GM18868 (cell line): ENCODE measurements at regions not wholly inside any gene's neighbourhood (a gene's known extent, or its start where the extent isn't known, plus 50 kb on each side); places are given as distances from the start of the nearest gene placed in this dataset.
"Not testable (repeated sequence)": the region's sequence is repeated elsewhere in the genome, so short reads cannot be mapped to it uniquely, and the experiment has no call there.

Experiments
- ATAC-seq: cut with Tn5 transposase; IDR thresholded peaks from one replicate; pipeline ENCODE4 v1.9.1; 2021; ENCODE audit warnings: mild to moderate bottlenecking, moderate library complexity; ENCODE audit not compliant: unreplicated experiment

- ATAC-seq: no peak
Measured at GRCh38 chr5:117380316-117380715, 805.7 kb upstream of the SEMA6A start.

GRCh38 chr5:117379521-117379920, 804.9 kb upstream of the SEMA6A start:
- no peak for ATAC-seq

- ATAC-seq: no peak
Measured at GRCh38 chr5:117376748-117377147, 802.1 kb upstream of the SEMA6A start.

DNA sequence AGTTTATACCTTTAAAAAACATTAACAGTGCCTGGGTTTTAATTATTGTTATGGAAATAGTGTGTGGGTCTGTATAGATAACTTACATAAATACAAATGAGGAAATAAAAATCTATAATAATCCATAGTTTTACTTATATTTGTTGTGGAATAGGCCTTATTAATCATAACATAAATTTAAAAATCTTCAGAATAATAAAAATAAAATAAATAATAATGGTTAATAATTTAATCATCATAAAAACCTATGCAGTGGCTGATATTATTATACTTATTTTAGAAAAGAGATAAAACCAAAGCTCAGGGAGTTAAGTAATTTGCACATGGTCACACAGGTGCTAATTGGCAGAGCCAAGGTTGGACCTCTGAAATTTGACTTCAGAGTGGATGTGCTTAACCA, 785.3 kb upstream of the SEMA6A start:
- no peak for ATAC-seq

GRCh38 chr5:117357886-117358285, 783.3 kb upstream of the SEMA6A start:
- no peak for ATAC-seq

DNA sequence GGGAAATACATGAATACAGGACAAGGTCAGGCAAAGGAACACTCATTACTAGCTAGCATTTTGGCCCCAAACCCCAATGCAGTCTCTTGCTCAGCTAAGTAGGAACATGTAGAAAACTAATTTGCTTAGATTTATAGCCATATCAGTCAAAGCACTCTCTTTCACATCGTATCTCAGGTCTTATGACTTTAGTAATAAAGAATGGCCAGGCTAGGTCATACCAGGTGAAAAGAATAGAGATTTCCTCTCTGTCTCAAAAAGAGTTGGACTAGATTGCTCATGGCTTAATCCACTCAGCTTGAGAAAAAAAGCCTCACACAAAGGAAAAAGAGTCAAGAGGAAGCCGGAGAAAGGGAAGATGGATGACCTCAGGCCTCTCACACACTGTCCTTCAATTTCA, 772.7 kb upstream of the SEMA6A start:
- no peak for ATAC-seq

- not testable (repeated sequence) for ATAC-seq
Measured at GRCh38 chr5:117343726-117344125, 769.1 kb upstream of the SEMA6A start.

DNA sequence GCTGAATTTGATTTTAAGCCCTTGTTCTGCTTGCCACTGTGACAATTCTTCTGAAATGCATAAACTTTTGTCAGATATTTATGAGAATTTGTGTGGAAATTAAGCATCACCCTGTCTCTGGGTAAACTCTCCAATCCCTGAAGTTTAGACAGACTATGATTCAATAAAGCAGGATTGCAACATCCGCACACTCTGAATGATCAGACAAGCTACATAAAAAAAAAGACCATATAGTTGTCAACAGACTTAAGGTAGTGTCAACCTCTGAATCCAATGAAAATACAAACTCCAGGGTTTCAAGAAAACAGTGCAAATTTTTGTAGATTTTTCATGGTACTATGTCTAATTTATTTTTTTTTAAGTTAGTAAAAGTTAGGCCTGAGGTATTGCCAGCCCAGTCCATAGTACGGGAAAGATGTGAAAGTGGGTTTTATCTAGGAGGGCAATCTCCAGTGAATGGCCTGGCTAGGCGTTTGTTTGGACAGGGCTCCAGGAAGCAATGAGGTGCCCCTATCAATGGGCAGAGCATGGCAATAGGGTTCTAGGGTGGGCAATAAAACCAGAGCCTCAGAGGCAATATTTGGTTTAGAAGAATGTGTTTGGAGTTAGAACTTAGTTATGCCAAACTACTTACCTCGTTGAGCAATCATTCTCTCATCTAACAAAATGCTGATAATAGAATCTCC, 762.6 kb upstream of the SEMA6A start:
- no peak for ATAC-seq

DNA sequence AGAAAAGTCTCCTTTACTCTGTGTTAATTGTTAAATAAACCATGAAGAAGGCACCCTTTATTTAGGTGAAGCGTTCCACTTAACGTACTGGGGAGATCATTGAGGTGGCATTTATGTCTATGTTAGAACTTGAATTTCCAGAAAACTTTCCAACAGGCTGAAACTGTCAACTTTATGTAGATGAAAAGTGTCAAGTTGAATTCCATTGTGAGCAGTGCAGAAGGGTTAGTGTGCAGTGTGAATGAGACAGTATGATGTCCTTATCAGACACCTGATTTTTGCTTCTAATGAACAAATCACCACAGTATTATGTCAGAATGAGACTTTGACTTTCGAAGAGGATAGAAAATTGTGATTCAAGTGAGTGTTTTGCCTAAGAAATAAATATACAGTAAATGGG, 761.6 kb upstream of the SEMA6A start:
- ATAC-seq: no peak

DNA sequence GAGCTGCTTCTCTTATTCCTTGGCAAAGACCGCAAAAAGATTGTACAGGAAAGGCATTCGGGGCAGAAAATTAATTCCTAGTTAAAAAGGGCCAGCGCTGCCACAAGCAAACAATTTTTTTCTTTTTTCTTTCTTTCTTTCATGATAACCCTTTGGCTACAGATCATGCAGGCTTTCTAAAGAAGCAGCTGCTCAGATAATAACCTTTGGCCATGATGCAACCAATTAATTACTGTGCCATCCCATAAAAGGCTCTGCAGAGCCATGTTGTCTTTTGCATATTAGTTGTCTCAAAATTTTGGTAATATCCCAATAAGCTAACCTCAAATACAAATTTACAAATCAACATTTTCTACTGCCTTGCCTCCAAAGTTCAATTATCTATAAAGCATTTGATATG, 758.4 kb upstream of the SEMA6A start:
- ATAC-seq: no peak

GRCh38 chr5:117332341-117332740, 757.7 kb upstream of the SEMA6A start:
- no peak for ATAC-seq

GRCh38 chr5:117327511-117327910, 752.9 kb upstream of the SEMA6A start:
- no peak for ATAC-seq

DNA sequence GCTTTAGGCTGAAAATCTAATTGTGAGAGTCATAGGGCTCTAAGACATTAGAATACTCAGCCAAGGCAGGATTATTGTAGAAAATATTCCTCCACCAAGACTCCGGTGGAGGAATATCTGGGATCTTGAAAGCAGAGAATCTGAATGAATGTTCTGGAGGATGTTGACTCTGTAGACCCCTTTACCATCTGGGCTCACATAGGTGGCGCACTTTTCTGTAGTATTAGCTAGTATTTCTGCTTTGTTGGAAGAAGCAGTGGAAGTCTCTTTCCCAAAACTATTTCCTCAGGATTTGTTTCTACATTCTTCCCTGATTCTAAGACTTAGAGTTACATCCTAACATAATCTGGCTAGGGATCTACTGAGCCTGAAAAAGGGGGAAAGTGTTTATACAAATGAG, 752.4 kb upstream of the SEMA6A start:
- ATAC-seq: no peak

DNA sequence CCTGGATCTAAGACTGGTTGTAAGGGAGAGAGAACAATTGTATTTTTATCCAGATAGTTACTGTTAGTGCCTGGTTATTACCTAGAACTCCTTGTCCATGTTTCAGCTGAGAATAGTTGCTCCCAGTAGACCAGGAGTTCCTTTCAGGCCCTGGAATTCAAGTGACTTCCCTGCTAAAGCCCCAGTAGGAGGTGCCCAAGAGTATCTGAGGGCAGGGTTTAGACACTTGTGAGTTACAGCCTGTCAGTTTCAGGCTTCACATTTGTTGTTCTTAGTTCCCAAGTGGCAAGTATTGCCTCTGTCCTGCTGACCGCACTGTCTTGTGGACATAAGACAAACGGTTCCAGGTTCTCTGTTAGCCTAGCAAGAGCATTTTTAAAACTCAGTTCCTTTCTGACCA, 743.9 kb upstream of the SEMA6A start:
- ATAC-seq: no peak

GRCh38 chr5:117315170-117315569, 740.5 kb upstream of the SEMA6A start:
- no peak for ATAC-seq

GRCh38 chr5:117304512-117305107, 730.0 kb upstream of the SEMA6A start:
- ATAC-seq: not testable (repeated sequence)

GRCh38 chr5:117302949-117303348, 728.3 kb upstream of the SEMA6A start:
- ATAC-seq: no peak

DNA sequence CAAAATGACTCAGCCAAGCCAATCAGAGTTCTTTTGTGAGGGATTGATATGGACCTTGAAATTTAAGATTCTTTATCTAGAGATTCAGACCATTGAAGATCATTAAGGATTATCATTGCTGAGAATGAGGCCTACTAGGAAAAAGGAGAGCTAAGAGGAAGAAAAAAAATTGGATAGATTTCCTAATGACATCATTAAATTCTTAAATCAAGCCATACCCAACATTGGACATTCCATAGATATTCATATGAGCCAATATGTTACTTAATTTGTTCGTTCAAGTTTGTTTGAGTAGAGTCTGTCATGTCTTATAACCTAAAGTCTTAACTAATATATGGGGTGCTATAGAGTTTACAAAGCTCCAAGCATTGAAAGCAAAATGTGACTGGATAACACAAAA, 727.9 kb upstream of the SEMA6A start:
- ATAC-seq: no peak

- no peak for ATAC-seq
Measured at GRCh38 chr5:117299936-117300328, 725.3 kb upstream of the SEMA6A start.

GRCh38 chr5:117299224-117299935, 724.8 kb upstream of the SEMA6A start:
- ATAC-seq: no peak

DNA sequence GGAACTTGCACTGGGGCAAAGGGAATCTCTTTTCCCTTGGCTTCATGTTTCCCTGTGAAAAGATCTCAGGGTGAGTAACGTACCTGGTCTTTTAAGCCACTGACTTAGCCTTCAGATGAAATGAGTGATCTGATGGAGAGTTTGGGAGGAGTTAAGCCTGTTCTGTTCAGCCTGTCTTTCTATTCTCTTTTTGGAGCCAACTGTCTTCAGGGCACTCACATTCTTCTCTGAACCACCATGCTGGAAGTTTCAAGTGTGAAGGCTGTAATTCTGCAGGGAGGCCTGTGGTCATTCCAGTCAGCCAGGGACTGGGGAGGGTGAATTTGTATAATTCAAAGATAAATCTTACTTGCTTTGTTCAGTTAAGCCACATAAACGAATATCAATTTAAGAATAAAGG, 722.2 kb upstream of the SEMA6A start:
- ATAC-seq: no peak

DNA sequence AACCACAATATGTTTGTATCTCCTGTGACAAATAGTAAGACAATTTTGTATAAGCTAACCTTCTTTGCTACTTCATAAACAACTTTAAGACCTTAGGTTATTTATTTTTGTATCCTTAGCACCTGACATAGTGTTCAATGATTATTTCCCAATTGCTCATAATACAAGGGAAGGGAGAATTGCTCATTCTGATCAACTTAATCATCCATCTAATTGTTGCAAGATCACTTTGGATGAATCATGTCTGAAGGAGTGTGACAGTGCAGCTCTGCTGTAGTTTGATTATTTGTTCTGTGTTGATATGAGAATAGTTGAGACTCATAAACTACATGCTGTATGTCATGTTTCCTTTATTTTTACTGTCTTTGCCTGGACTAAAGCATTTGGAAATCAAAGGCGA, 721.3 kb upstream of the SEMA6A start:
- no peak for ATAC-seq
